HFFc6 (cell line): ENCODE measurements at regions not wholly inside any gene's neighbourhood (a gene's known extent, or its start where the extent isn't known, plus 50 kb on each side); places are given as distances from the start of the nearest gene placed in this dataset.
A peak's percentile ranks its signal among the peaks of the same experiment; 100 is the strongest.

ENCODE experiments used
- DNase-seq: peaks from one replicate; pipeline ENCODE4 v3.0.0-alpha.2; 2018
- H3K27ac Mint-ChIP-seq: 2 replicates; pipeline ENCODE4 v1.8.0; 2020; ENCODE audit warnings: mild to moderate bottlenecking, mixed read lengths
- H3K27me3 Mint-ChIP-seq: 2 replicates; pipeline ENCODE4 v1.8.0; 2021; ENCODE audit warnings: mild to moderate bottlenecking, moderate library complexity, mixed read lengths; ENCODE audit not compliant: insufficient read depth
- H3K36me3 Mint-ChIP-seq: 2 replicates; pipeline ENCODE4 v1.8.0; 2021; ENCODE audit warnings: low read depth, mixed read lengths
- H3K4me1 Mint-ChIP-seq: 2 replicates; pipeline ENCODE4 v1.8.0; 2020; ENCODE audit warnings: low read depth, mixed read lengths
- H3K4me3 Mint-ChIP-seq: 2 replicates; pipeline ENCODE4 v1.8.0; 2020; ENCODE audit warnings: mild to moderate bottlenecking, moderate library complexity, mixed read lengths
- H3K9me3 Mint-ChIP-seq: 2 replicates; pipeline ENCODE4 v1.8.0; 2020; ENCODE audit warnings: mild to moderate bottlenecking, mixed read lengths
- CTCF ChIP-seq: fragments of 200-600 bp; sonication (generic); IDR thresholded peaks from 2 replicates; pipeline ENCODE4 v1.5.0; 2021; ENCODE audit warnings: antibody characterized with exemption, mild to moderate bottlenecking

GRCh38 chr6:147003186-147003585, 201.0 kb upstream of the STXBP5 start:
- no peak overlapping the region for H3K27ac Mint-ChIP-seq
- DNase-seq = no peak

GRCh38 chr6:147005499-147005898, 198.7 kb upstream of the STXBP5 start:
- peaks cover 15% of the 10 kb centered on the region for H3K4me1 Mint-ChIP-seq
- no peaks in the 10 kb centered on the region for H3K27me3 Mint-ChIP-seq
- no peaks in the 10 kb centered on the region; the same call in 1 of the 2 replicates for H3K9me3 Mint-ChIP-seq
- no peak overlapping the region for H3K27ac Mint-ChIP-seq
- TF ChIP-seq CTCF = peak; percentile 49; the same call in 1 of the 2 replicates
- no peak overlapping the region for H3K4me3 Mint-ChIP-seq
- DNase-seq = no peak
- H3K36me3 Mint-ChIP-seq = peaks cover 5% of the 10 kb centered on the region; the same call in 1 of the 2 replicates

More at GRCh38 chr6:147003186-147003585, 201.0 kb upstream of the STXBP5 start:
- Mint-ChIP-seq H3K9me3 (no peaks in the 10 kb centered on the region), H3K36me3 (no peaks in the 10 kb centered on the region), H3K27me3 (no peaks in the 10 kb centered on the region), H3K4me3 (no peak overlapping the region), H3K4me1 (peaks cover 24% of the 10 kb centered on the region)
- TF ChIP-seq CTCF = no peak

GRCh38 chr6:147007441-147007840, 196.8 kb upstream of the STXBP5 start:
- Mint-ChIP-seq H3K4me3 (no peak overlapping the region), H3K27me3 (no peaks in the 10 kb centered on the region), H3K9me3 (no peaks in the 10 kb centered on the region; the same call in 1 of the 2 replicates), H3K4me1 (no peaks in the 10 kb centered on the region), H3K27ac (no peak overlapping the region), H3K36me3 (peaks cover 5% of the 10 kb centered on the region; the same call in 1 of the 2 replicates)
- no peak for TF ChIP-seq CTCF
- no peak for DNase-seq

GRCh38 chr6:147009358-147009757, 194.9 kb upstream of the STXBP5 start:
- H3K4me1 Mint-ChIP-seq = no peaks in the 10 kb centered on the region
- TF ChIP-seq CTCF = no peak
- no peak overlapping the region for H3K27ac Mint-ChIP-seq
- H3K27me3 Mint-ChIP-seq = no peaks in the 10 kb centered on the region
- H3K9me3 Mint-ChIP-seq = no peaks in the 10 kb centered on the region; the same call in 1 of the 2 replicates
- H3K4me3 Mint-ChIP-seq = no peak overlapping the region
- peaks cover 5% of the 10 kb centered on the region; the same call in 1 of the 2 replicates for H3K36me3 Mint-ChIP-seq
- DNase-seq = no peak

- Mint-ChIP-seq H3K27me3 (no peaks in the 10 kb centered on the region), H3K4me1 (no peaks in the 10 kb centered on the region), H3K36me3 (no peaks in the 10 kb centered on the region), H3K9me3 (no peaks in the 10 kb centered on the region), H3K4me3 (no peak overlapping the region), H3K27ac (no peak overlapping the region)
- no peak for DNase-seq
- no peak for TF ChIP-seq CTCF
Measured at GRCh38 chr6:147015674-147016073, 188.5 kb upstream of the STXBP5 start.

- H3K9me3 Mint-ChIP-seq = no peaks in the 10 kb centered on the region
- DNase-seq = no peak
- no peaks in the 10 kb centered on the region for H3K27me3 Mint-ChIP-seq
- no peaks in the 10 kb centered on the region for H3K36me3 Mint-ChIP-seq
- no peak overlapping the region for H3K27ac Mint-ChIP-seq
- no peak overlapping the region for H3K4me3 Mint-ChIP-seq
- no peak for TF ChIP-seq CTCF
- H3K4me1 Mint-ChIP-seq = no peaks in the 10 kb centered on the region
Measured at GRCh38 chr6:147016440-147016839, 187.8 kb upstream of the STXBP5 start.
